Upper lobe of left lung (tissue), 6 donors: ENCODE measurements at regions not wholly inside any gene's neighbourhood (a gene's known extent, or its start where the extent isn't known, plus 50 kb on each side); places are given as distances from the start of the nearest gene placed in this dataset.
"Not testable (repeated sequence)": the region's sequence is repeated elsewhere in the genome, so short reads cannot be mapped to it uniquely, and the experiment has no call there.

Source experiments
- ATAC-seq, 2 donors: fragments of 200-7000 bp; cut with Tn5 transposase; one replicate each; pipeline ENCODE4 v1.9.1; 2022; ENCODE audit warnings: mild to moderate bottlenecking in 2 of 2, moderate library complexity in 2 of 2; ENCODE audit not compliant: low FRiP score in 2 of 2
- DNase-seq, 2 donors: peaks; one replicate each; pipeline ENCODE4 v3.0.0-alpha.2; 2019 to 2020
- H3K27ac ChIP-seq, 4 donors: fragments of 200-600 bp; sonication (generic); one replicate each; pipeline ENCODE4 v1.5.1; 2016 to 2019
- H3K27me3 ChIP-seq, 4 donors: fragments of 200-600 bp; sonication (generic); one replicate each; pipeline ENCODE4 v1.5.1; 2017 to 2019
- H3K36me3 ChIP-seq, 4 donors: fragments of 200-600 bp; sonication (generic); one replicate each; pipeline ENCODE4 v1.5.1; 2016 to 2019
- H3K4me1 ChIP-seq, 4 donors: fragments of 200-600 bp; sonication (generic); one replicate each; pipeline ENCODE4 v1.5.1; 2018 to 2019
- H3K4me3 ChIP-seq, 4 donors: fragments of 200-600 bp; sonication (generic); one replicate each; pipeline ENCODE4 v1.5.1; 2017 to 2019; ENCODE audit warnings: mild to moderate bottlenecking in 2 of 4, moderate library complexity in 1 of 4
- H3K9me3 ChIP-seq, 4 donors: fragments of 200-600 bp; sonication (generic); one replicate each; pipeline ENCODE4 v1.5.1; 2018 to 2019
- CTCF ChIP-seq, 6 experiments: fragments of 450-650 bp in 4 of 6; fragments of 200-600 bp in 2 of 6; sonication (generic) in 2 of 6; IDR thresholded peaks; one replicate each; pipeline ENCODE4 v1.5.1; 2016 to 2019; ENCODE audit warnings: antibody characterized with exemption in 6 of 6
- EP300 ChIP-seq, 4 donors: sonication (generic); formaldehyde crosslinking; IDR thresholded peaks; one replicate each; pipeline ENCODE4 v1.5.1; 2017; ENCODE audit warnings: antibody characterized with exemption in 4 of 4, control low read depth in 2 of 4
- POLR2A ChIP-seq, 4 donors: fragments of 450-650 bp; IDR thresholded peaks; one replicate each; pipeline ENCODE4 v1.5.1; 2016 to 2017; ENCODE audit warnings: antibody characterized with exemption in 4 of 4, mild to moderate bottlenecking in 2 of 4
- POLR2AphosphoS5 ChIP-seq, 2 donors: sonication (generic); formaldehyde crosslinking; IDR thresholded peaks; one replicate each; pipeline ENCODE4 v1.5.1; 2017; ENCODE audit warnings: antibody characterized with exemption in 2 of 2
- WGBS, 2 donors: methylation state at CpG; one replicate each; pipeline ENCODE4 v1.1.5; 2017 to 2018; 5-methylcytosine and 5-hydroxymethylcytosine counted together
- donor health status: DM: no; HTN: no; CAD: no; lungs with moderate emphysema.
- donor health status: DM: no; HTN: yes; CAD: no; lungs with severe emphysema.

GRCh38 chr2:195238379-195238778, 418.6 kb upstream of the SLC39A10 start:
- ATAC-seq: no peak
- no peak overlapping the region for H3K27ac ChIP-seq

GRCh38 chr2:195228547-195228946, 428.5 kb upstream of the SLC39A10 start:
- not testable (repeated sequence) for H3K4me1 ChIP-seq, H3K4me3 ChIP-seq, H3K9me3 ChIP-seq, H3K36me3 ChIP-seq, H3K27me3 ChIP-seq, ATAC-seq, H3K27ac ChIP-seq
- DNase-seq: peak in 1 of 2 donors; percentile 39
- 94 to 97% methylated on average over 10 to 16 of the region's 20 CpGs for WGBS, 2 donors

More at GRCh38 chr2:195238379-195238778, 418.6 kb upstream of the SLC39A10 start:
- TF ChIP-seq POLR2A (IDR thresholded peaks at IDR 0.05) (no peak), POLR2AphosphoS5 (IDR thresholded peaks at IDR 0.05) (no peak), CTCF (IDR thresholded peaks at IDR 0.05) (no peak), EP300 (IDR thresholded peaks at IDR 0.05) (no peak)
- Histone ChIP-seq H3K9me3 (no peaks in the 10 kb centered on the region), H3K27me3 (no peaks in the 10 kb centered on the region), H3K4me1 (no peaks in the 10 kb centered on the region), H3K36me3 (no peaks in the 10 kb centered on the region), H3K4me3 (no peak overlapping the region)
- DNase-seq: no peak
- WGBS, 2 donors: 21 to 33% methylated on average over 1 of the region's 1 CpG

- Histone ChIP-seq H3K36me3 (no peaks in the 10 kb centered on the region), H3K4me3 (no peak overlapping the region), H3K27ac (no peak overlapping the region), H3K9me3 (no peaks in the 10 kb centered on the region), H3K4me1 (no peaks in the 10 kb centered on the region), H3K27me3 (no peaks in the 10 kb centered on the region)
- TF ChIP-seq EP300 (IDR thresholded peaks at IDR 0.05): no peak
- TF ChIP-seq POLR2A (IDR thresholded peaks at IDR 0.05): no peak
- no peak for TF ChIP-seq POLR2AphosphoS5 (IDR thresholded peaks at IDR 0.05)
- no peak for TF ChIP-seq CTCF (IDR thresholded peaks at IDR 0.05)
- no peak for DNase-seq
- WGBS, 2 donors: 76 to 86% methylated on average over 5 of the region's 5 CpGs
- ATAC-seq: no peak
Observed at GRCh38 chr2:195214072-195214471, 443.0 kb upstream of the SLC39A10 start.

- Histone ChIP-seq H3K36me3 (no peaks in the 10 kb centered on the region), H3K27me3 (no peaks in the 10 kb centered on the region), H3K9me3 (no peaks in the 10 kb centered on the region), H3K4me1 (no peaks in the 10 kb centered on the region), H3K4me3 (no peak overlapping the region), H3K27ac (no peak overlapping the region)
- ATAC-seq (no peak), DNase-seq (no peak)
- TF ChIP-seq EP300 (IDR thresholded peaks at IDR 0.05) (no peak), POLR2AphosphoS5 (IDR thresholded peaks at IDR 0.05) (no peak), CTCF (IDR thresholded peaks at IDR 0.05) (no peak), POLR2A (IDR thresholded peaks at IDR 0.05) (no peak)
- 41 to 48% methylated on average over 3 of the region's 3 CpGs for WGBS, 2 donors
Observed at GRCh38 chr2:195212586-195212985, 444.4 kb upstream of the SLC39A10 start.

- Histone ChIP-seq H3K4me3 (no peak overlapping the region), H3K9me3 (no peaks in the 10 kb centered on the region), H3K4me1 (no peaks in the 10 kb centered on the region), H3K36me3 (no peaks in the 10 kb centered on the region), H3K27me3 (no peaks in the 10 kb centered on the region), H3K27ac (no peak overlapping the region)
- 41 to 45% methylated on average over 2 of the region's 2 CpGs for WGBS, 2 donors
- no peak for ATAC-seq
- no peak for DNase-seq
- TF ChIP-seq CTCF (IDR thresholded peaks at IDR 0.05) (no peak), EP300 (IDR thresholded peaks at IDR 0.05) (no peak), POLR2A (IDR thresholded peaks at IDR 0.05) (no peak), POLR2AphosphoS5 (IDR thresholded peaks at IDR 0.05) (no peak)
Observed at GRCh38 chr2:195202163-195202845, 454.7 kb upstream of the SLC39A10 start.
